Neural crest cell (in vitro differentiated cells): ENCODE measurements at regions not wholly inside any gene's neighbourhood (a gene's known extent, or its start where the extent isn't known, plus 50 kb on each side); places are given as distances from the start of the nearest gene placed in this dataset.
"Not testable (repeated sequence)": the region's sequence is repeated elsewhere in the genome, so short reads cannot be mapped to it uniquely, and the experiment has no call there.

Experiments
- DNase-seq: peaks from one replicate; pipeline ENCODE4 v3.0.0; 2021; ENCODE audit warnings: low read depth, mixed read lengths, low spot score
- H3K27ac Mint-ChIP-seq: one replicate; pipeline ENCODE4 v1.8.0; 2021; ENCODE audit warnings: mild to moderate bottlenecking, mixed read lengths; ENCODE audit not compliant: unreplicated experiment
- H3K27me3 Mint-ChIP-seq: 2 replicates; pipeline ENCODE4 v1.8.0; 2021; ENCODE audit warnings: low read depth, mild to moderate bottlenecking, mixed read lengths
- H3K36me3 Mint-ChIP-seq: 2 replicates; pipeline ENCODE4 v1.8.0; 2021; ENCODE audit warnings: low read depth, mild to moderate bottlenecking, mixed read lengths
- H3K4me1 Mint-ChIP-seq: 2 replicates; pipeline ENCODE4 v1.8.0; 2021; ENCODE audit warnings: mixed read lengths
- H3K4me3 Mint-ChIP-seq: one replicate; pipeline ENCODE4 v1.8.0; 2021; ENCODE audit warnings: mild to moderate bottlenecking, mixed read lengths
- H3K9me3 Mint-ChIP-seq: 2 replicates; pipeline ENCODE4 v1.8.0; 2021; ENCODE audit warnings: mixed read lengths
- TF ChIP-seq, protein P1 (sequence below): fragments of 200-600 bp; sonication (generic); conservative IDR thresholded peaks from 2 replicates; pipeline ENCODE4 v1.5.0; 2021; ENCODE audit warnings: antibody characterized with exemption, mild to moderate bottlenecking

GRCh38 chr6:112665815-112666214 is 318.7 kb downstream of the RFPL4B start:
- no peaks in the 10 kb centered on the region for H3K27me3 Mint-ChIP-seq
- peaks cover 7% of the 10 kb centered on the region for H3K9me3 Mint-ChIP-seq
- peaks cover 6% of the 10 kb centered on the region for H3K36me3 Mint-ChIP-seq
- H3K4me1 Mint-ChIP-seq = no peaks in the 10 kb centered on the region
- no peak for DNase-seq
- no peak overlapping the region for H3K4me3 Mint-ChIP-seq
- TF ChIP-seq, protein P1, sequence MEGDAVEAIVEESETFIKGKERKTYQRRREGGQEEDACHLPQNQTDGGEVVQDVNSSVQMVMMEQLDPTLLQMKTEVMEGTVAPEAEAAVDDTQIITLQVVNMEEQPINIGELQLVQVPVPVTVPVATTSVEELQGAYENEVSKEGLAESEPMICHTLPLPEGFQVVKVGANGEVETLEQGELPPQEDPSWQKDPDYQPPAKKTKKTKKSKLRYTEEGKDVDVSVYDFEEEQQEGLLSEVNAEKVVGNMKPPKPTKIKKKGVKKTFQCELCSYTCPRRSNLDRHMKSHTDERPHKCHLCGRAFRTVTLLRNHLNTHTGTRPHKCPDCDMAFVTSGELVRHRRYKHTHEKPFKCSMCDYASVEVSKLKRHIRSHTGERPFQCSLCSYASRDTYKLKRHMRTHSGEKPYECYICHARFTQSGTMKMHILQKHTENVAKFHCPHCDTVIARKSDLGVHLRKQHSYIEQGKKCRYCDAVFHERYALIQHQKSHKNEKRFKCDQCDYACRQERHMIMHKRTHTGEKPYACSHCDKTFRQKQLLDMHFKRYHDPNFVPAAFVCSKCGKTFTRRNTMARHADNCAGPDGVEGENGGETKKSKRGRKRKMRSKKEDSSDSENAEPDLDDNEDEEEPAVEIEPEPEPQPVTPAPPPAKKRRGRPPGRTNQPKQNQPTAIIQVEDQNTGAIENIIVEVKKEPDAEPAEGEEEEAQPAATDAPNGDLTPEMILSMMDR = no peak
- H3K27ac Mint-ChIP-seq = no peak overlapping the region

GRCh38 chr6:112667427-112667826 is 320.3 kb downstream of the RFPL4B start:
- DNase-seq = no peak
- Mint-ChIP-seq H3K9me3 (peaks cover 7% of the 10 kb centered on the region), H3K4me3 (no peak overlapping the region), H3K27me3 (no peaks in the 10 kb centered on the region), H3K4me1 (no peaks in the 10 kb centered on the region), H3K36me3 (peaks cover 8% of the 10 kb centered on the region), H3K27ac (no peak overlapping the region)
- TF ChIP-seq, protein P1 = no peak

DNA sequence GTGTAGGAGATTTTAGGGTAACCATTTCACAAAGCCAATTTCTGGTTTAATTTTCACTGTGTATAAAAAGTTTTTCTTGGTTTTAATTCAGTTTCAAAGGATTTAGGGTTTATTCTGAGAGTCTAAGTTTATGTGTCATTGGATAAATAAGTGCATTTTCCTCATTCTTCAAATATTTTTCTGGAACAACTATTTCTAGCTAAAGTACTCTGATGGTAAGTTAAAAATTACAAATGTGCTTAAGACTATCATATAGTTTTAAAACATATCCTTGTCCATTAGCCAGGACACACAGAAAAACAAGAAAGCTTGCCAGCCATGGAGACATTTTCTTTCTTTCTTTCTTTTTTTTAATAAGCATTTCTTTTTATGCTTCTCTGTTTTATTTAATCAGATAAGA is 333.0 kb downstream of the RFPL4B start:
- TF ChIP-seq, protein P1 = no peak
- H3K9me3 Mint-ChIP-seq = peaks cover 8% of the 10 kb centered on the region
- DNase-seq = no peak
- peaks cover 8% of the 10 kb centered on the region for H3K36me3 Mint-ChIP-seq
- no peak overlapping the region for H3K4me3 Mint-ChIP-seq
- no peaks in the 10 kb centered on the region for H3K27me3 Mint-ChIP-seq
- no peak overlapping the region for H3K27ac Mint-ChIP-seq
- H3K4me1 Mint-ChIP-seq = no peaks in the 10 kb centered on the region

DNA sequence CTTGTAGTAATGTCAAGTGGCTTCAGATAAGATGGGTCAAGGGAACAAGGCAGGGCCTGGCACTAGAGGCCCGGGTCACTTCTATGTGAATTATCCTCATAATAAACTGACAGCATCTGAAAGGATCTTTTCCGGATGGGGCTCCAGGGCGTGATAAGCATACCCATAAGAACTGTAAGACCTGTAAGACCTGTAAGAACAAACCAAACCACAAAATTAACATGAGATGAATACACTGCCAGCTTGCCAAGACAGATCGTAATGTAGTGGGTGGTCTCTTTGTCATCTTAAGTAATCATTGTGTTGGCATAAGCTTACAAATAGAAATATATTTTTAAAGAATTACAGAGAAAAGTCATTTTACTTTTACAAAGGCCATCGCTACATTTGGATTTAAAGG is 334.9 kb downstream of the RFPL4B start:
- Mint-ChIP-seq H3K27me3 (no peaks in the 10 kb centered on the region), H3K9me3 (peaks cover 5% of the 10 kb centered on the region), H3K4me1 (no peaks in the 10 kb centered on the region), H3K27ac (no peak overlapping the region), H3K36me3 (peaks cover 2% of the 10 kb centered on the region), H3K4me3 (no peak overlapping the region)
- DNase-seq = no peak
- TF ChIP-seq, protein P1 = no peak

- no peak for DNase-seq
- Mint-ChIP-seq H3K4me1 (no peaks in the 10 kb centered on the region), H3K4me3 (no peak overlapping the region), H3K36me3 (peaks cover 2% of the 10 kb centered on the region), H3K27me3 (no peaks in the 10 kb centered on the region), H3K27ac (no peak overlapping the region), H3K9me3 (peaks cover 5% of the 10 kb centered on the region)
- TF ChIP-seq, protein P1 = no peak
Measured at GRCh38 chr6:112683106-112683505, 336.0 kb downstream of the RFPL4B start.

DNA sequence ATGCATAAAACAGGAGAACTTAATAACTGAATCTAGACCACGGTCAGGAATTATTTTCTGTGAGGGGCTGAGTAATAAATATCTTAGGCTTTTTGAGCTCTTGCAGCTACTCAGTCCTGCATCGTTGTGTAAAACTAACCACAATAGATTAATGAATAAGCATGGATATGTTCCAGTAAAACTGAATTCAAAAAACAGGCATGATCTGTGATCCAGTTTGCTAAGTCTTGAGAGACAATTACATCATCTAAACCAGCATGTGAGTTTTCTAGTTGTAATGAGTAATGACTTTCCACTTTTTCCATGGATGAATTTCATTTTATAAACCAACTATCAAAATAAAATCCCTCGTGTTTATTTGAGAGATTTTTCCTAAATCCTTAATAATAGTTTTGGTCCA is 336.8 kb downstream of the RFPL4B start:
- no peak overlapping the region for H3K27ac Mint-ChIP-seq
- peaks cover 7% of the 10 kb centered on the region for H3K36me3 Mint-ChIP-seq
- no peak overlapping the region for H3K4me3 Mint-ChIP-seq
- H3K27me3 Mint-ChIP-seq = no peaks in the 10 kb centered on the region
- H3K4me1 Mint-ChIP-seq = peaks cover 4% of the 10 kb centered on the region
- TF ChIP-seq, protein P1 = no peak
- DNase-seq = no peak
- H3K9me3 Mint-ChIP-seq = peaks cover 5% of the 10 kb centered on the region

DNA sequence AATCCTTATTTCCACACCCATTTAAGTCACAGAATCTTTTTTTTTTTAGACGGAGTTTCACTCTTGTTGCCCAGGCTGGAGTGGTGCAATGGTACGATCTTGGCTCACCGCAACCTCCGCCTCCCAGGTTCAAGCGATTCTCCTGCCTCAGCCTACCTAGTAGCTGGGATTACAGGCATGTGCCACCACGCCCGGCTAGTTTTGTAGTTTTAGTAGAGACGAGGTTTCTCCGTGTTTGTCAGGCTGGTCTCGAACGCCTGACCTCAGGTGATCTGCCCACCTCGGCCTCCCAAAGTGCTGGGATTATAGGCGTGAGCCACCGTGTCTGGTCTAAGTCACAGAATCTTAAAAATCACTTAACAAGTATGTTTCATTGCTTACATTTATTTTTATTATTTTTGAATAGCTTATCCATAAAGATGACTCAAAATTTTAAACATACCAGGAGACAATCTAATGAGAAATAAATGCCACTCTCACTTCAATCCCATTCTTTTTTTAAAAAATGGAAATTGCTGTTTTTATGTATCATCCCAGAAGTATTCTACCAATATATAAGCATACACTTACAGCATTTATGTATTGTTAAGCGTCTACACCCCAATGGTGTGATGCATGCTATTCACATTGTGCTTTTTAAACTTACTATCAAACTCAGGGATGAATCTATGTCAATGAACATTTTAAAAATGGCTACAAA is 338.5 kb downstream of the RFPL4B start:
- peaks cover 10% of the 10 kb centered on the region for H3K9me3 Mint-ChIP-seq
- H3K27me3 Mint-ChIP-seq, H3K4me1 Mint-ChIP-seq, H3K36me3 Mint-ChIP-seq, DNase-seq, H3K27ac Mint-ChIP-seq, H3K4me3 Mint-ChIP-seq: not testable (repeated sequence)
